HG02623 (cell line): ENCODE measurements at regions not wholly inside any gene's neighbourhood (a gene's known extent, or its start where the extent isn't known, plus 50 kb on each side); places are given as distances from the start of the nearest gene placed in this dataset.
A peak's percentile ranks its signal among the peaks of the same experiment; 100 is the strongest.

ENCODE experiments used
- ATAC-seq: cut with Tn5 transposase; IDR thresholded peaks from one replicate; pipeline ENCODE4 v1.9.1; 2021; ENCODE audit warnings: moderate library complexity; ENCODE audit not compliant: unreplicated experiment

DNA sequence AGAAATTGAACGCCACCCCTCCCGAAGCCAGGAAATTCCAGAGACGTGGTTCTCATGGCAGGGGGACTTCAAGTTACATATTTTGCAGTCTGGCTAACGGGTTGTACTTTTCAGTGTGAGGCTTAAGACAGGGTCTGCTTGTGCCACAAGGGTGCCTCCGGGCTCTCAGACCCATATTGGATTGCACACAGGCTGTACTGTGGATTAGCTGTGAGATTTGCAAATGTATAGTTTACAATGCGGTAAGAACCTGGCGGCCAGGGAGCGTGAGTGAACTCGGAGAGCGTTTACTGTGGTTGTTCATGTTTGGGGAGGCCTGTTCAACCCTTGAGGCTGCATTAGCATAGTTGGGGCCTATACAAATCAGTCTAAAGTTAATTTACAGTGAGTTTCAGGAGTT lies 143.9 kb upstream of the SIX2 start:
- ATAC-seq, result no peak

DNA sequence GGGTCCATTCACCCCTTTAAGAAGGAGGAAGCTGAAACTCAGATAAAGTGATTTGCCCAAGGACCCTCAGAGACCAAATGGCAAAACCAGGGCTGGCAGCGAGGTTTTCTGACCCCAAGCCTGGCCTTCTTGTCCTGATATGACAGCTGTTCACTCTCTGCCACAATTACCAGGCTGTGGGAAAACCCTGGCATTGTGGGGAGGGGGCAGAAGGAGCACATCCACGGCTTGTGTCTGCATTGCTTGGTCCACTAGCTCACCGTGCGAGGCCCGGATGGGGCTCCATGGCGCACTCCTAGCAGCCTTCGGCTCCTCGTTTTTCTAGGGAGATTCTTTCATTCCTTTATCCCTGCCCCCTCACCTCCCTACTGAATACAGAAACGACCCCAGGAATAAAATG lies 143.4 kb upstream of the SIX2 start:
- no peak for ATAC-seq

DNA sequence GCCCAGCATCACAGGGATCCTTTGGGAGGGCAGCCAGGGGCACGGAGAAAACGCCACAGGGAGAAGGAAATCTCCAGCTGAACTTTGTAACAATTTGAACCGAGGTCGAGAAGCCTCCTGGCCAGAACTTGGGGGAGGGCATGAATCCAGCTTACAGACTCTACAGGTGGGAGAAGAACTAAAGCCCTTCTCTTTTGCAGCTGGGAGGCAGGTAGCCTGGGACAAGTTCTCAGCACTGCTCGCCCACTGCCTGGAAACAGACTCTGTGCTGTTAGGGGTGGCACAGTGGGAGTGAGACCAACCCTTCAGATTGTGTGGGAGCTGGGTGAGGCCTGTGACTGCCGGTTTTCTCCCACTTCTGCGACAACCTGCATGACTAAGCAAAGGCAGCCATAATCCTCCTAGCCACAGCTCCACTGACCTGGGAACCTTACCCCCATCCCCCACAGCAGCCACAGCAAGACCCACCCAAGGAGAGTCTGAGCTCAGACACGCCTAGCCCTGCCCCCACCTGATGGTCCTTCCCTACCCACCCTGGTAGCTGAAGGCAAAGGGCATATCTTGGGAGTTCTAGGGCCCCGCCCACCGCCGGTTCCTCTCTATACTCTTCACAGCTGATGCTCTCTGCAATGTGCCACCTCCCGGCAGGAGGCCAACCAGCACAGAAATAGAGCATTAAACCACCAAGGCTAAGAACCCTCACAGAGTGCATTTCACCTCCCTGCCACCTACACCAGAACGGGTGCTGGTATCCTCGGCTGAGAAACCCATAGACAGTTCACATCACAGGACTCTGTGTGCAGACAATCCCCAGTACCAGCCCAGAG lies 136.0 kb upstream of the SIX2 start:
- ATAC-seq, result no peak

DNA sequence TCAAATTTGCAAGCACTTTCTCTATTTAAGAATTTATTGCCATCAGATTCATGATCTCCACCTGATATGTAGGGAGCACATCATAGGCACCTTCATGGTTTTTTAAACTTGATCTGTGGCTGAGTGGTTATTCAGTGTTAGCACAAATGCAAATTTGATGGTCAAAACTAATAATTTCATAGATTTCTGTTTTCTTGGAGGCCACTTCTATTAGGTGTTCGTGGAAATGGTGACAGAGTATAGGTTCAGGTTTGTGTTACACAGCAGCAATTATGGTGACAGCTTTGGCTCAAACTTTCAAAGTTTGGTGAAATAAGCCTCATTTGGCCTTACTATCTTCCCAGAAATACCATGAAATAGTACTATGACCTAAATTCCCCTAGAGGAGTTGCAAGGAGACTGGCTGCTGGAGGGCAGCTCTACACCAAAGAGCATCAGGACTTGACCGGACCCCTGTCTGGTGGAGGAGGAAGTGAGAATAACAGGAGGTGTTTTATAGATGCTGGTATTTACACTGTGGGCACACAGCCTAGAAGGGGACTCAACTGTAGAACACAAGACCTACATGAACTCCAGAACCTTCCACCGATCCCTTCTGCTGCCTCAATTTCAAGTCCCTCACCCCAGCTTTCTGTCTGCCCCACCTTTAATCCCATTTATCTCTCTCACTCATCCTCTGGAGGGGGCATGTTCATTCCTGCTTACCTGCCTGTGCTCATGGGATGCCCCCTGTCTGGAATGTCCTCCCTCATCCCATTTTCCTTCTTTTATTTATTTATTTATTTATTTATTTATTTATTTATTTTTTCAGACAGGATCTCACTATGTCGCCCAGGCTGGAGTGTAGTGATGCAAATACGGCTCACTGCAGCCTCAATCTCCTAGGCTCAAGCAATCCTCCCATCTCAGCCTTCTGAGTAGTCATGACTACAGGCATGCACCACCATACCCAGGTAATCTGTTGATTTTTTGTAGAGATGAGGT lies 132.9 kb upstream of the SIX2 start:
- peak; percentile 79 for ATAC-seq

DNA sequence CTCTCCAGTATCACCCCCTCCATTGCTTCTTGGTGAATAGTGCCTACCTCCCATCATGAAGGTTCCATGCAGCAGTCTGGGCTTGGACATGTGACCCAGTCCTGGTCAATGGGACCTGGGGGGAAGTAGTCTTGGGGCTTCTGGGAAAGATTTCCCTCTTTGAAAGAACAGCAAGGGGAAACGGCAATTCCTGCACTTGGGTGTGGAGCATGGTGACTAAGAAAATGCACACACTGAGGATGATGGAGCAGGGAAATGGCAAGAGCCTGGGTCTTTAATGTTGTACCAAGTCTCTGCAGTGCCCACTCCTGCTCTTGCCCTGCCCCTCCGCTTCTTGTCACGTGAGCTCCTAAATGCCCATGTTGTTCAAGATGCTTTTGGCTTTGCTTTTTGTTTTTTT lies 131.4 kb upstream of the SIX2 start:
- ATAC-seq, result no peak

DNA sequence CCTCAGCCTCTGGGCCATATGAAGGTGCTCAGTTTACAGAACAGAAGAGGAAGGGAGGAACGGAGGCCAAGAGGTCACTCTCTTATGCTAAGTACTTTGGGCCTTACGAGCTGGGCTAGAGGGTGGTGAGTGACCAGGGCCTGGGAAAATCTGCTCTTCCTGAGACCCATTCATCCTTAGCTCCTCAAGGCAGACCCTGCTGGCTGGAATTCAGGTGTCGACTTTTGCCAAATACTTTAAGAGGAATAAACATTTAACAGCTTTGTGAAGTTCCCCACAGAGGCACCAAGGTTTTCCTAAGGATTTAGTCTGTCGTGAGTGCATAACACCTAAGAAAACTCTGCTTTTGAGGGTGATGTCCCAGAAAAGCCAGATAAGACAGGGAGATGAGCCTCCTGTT lies 129.7 kb upstream of the SIX2 start:
- ATAC-seq, result no peak

DNA sequence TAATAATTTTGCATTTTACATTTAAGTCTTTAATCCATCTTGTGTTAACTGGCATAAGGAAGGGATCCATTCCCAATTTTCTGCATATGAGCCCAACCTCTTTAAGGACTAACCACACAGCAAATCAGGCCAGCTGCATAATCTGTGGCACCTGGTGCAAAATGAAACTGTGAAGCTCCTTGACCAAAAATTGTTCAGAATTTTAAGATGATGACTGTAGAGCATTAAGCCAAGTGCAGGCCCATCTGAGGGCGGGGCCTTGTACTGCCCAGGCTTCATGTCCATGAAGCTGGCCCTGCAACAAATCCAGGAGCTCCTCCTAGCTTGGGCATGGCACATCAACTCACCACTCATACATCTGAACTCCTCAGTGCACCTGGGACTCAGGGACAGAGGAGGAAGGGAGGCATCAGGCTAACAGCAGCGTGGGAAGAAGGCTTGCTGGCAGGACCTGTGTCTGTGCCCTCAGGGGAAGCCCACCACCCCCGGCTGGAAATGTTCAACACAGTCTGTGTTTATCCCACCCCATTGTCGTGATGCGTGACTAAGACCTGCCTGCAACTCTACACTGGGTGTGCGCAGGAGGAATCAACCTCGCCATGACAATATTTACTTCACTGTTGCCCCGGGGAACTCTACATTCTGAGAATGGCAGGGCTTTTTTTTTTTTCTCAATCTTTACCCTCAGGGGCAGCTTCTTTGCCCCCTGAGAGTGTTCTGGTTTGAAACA lies 128.9 kb upstream of the SIX2 start:
- no peak for ATAC-seq

DNA sequence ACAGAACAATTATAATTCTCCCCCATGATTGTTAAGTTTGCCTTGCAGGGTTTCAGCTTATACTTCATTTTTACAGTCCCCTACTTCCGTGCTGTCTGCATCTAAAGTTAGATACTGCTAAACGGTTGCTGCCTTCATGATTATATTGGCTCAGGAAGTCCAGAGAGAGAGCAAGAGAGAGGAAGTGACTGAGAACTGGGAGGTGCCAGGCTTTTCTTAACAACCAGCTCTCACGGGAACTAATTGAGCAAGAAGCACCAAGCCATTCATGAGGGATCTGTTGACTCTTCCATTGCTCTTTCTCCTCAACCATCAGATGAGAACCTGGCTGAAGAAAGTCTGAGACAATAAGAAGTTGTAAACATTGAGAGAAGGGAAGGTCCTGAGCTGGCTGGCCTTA lies 125.5 kb upstream of the SIX2 start:
- no peak for ATAC-seq

DNA sequence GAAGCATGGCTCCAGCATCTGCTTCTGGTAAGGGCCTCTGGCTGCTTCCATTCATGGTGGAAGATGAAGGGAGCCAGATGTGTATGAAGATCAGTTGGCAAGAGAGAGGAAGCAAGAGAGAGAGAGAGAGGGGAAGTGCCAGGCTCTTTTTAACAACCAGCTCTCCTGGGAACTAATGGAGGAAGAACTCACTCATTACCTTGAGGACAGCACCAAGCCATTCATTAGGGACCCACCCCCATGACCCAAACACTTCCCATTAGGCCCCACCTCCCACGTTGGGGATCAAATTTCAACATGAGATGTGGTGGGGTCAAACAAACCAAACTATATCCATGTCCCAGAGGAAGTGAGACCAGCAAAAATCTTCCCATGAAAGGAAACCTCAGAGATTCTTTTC lies 124.8 kb upstream of the SIX2 start:
- ATAC-seq, result no peak

DNA sequence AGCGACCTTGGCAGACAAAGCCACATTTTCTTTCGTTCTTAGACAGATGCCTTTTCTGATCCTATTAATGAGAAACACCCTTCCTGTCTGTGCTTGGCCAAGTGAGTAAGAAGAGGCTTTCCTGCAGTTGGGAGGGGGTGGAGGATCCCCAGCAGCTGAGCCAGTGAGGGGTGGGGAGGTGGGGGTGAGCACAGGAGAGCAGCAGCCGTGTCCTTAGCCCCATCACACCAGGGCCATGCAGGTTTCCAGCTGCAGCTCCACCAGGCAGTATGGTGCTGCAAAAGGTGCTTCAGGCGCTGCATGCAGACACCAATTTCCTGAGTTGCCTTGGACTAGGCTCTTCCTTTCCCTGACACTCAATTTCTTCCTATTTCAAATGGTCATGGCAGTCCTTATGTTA lies 123.3 kb upstream of the SIX2 start:
- ATAC-seq, result no peak

DNA sequence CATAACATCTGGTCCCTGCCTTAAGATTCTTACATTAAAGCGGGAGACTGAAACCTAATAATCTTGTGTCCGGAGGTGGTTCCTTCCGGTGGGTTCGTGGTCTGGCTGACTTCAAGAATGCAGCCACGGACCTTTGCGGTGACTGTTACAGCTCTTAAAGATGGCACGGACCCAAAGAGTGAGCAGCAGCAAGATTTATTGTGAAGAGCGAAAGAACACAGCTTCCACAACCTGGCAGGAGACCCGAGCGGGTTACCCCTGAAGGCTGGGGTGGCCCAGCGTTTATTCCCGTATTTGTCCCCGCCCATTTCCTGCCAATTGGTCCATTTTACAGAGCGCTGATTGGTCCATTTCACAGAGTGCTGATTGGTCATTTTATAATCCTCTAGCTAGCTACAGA lies 122.3 kb upstream of the SIX2 start:
- ATAC-seq, result no peak

DNA sequence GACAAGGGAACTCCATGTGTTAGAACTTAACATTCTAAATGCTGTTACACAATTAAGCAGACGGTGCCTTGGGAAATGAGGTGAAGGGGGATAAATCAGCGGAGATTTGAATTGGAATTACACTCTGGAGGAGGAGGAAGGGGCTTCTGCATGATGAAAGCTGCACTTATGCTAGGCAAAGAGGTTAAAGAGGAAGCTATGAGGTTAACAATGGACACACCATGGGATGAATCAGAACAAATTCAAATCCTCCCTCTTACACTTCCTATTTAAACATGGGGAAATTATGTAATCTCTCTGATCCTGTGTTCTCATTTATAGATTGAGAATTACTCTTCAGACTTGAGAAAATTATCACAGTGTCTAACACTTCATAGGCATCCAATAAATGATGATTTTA lies 121.5 kb upstream of the SIX2 start:
- no peak for ATAC-seq

DNA sequence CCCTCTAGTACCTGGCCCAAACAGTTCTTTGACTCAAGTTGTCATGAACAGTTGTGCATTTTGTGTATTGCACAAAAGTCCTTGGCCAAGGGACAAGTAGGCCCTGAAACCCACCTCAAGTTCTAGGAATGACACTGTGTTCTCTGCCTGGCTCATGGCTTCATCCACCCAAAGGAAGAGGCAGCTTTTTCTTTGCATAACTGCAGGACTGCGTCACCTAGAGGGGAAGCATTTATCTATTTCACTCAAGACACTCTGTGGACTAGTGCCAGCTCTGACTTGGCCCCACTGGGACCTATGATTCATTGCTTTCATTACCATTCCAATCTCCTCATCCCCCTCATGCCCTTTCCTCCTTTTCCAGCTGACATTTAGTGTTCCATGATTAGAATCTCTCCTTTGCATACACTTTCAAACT lies 119.3 kb upstream of the SIX2 start:
- no peak for ATAC-seq

DNA sequence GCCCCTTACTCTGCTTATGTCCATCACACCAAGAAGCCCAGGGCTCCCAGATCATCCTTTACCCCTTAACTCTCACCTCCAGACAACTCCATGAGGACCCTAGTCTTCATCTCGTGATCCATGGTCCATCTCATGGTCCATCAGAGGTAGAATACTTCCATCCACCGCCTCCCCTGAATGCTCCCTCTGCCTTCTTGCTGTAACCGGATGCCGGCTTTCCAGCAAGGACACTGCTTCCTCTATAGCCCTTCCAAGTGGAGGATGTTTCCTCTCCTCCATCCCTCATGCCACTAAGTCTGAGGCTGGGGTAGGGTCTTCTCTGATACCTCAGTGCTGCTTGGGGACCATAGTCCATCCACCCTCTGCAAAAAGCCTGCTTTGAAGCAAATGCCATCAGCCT lies 118.6 kb upstream of the SIX2 start:
- no peak for ATAC-seq

DNA sequence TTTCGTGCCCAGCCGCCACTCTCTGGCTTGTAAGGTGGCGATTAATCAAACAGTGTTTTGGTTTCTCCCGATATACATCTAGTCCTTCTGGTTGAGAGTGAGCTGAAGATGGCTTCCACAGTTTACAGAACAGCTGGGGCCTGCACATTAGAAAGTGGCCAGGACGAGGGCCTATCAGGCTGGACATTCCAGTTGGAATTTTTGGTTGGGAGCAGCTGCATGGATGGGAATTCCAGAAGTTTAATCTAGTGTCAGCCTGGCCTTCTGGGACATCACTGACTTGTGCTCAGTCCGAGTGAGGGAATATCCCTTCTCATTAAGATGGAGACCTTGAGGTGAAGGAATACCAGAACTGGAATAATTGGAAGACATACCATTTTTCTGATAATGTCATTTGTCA lies 118.1 kb upstream of the SIX2 start:
- no peak for ATAC-seq

DNA sequence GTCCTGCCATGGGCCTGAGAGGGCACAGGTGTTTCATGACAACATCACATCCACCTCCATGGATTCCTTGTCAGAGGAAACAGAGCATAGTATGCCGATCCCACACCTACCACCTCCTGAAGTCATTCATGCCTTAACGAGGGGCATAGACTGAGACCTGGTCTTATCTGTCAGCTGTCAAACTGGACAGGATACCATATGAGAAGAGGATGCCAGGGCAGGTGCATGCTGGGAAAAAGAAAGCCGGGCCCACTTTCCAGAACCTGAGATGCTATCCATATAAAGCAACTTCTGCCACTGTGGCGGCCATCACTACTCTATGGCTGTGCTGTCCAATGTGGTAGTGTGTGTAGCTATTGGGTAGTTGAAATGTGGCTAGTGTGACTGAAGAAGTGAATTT lies 116.0 kb upstream of the SIX2 start:
- ATAC-seq, result no peak

DNA sequence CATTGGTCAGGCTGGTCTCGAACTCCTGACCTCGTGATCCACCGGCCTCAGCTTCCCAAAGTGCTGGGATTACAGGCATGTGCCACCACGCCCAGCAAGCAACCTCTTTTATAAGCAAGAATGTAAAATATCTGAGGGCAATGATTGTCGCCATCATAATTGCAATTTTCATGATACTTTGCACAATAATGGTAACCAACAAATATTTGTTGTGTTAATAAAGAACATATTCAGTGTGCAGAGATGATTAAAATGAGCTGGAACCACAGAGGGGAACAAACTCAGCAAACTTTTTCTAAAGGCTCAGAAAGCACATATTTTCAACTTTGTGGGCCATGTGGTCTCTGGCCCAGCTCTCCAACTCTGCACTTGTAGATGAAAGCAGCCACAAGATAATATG lies 115.2 kb upstream of the SIX2 start:
- ATAC-seq, result no peak

DNA sequence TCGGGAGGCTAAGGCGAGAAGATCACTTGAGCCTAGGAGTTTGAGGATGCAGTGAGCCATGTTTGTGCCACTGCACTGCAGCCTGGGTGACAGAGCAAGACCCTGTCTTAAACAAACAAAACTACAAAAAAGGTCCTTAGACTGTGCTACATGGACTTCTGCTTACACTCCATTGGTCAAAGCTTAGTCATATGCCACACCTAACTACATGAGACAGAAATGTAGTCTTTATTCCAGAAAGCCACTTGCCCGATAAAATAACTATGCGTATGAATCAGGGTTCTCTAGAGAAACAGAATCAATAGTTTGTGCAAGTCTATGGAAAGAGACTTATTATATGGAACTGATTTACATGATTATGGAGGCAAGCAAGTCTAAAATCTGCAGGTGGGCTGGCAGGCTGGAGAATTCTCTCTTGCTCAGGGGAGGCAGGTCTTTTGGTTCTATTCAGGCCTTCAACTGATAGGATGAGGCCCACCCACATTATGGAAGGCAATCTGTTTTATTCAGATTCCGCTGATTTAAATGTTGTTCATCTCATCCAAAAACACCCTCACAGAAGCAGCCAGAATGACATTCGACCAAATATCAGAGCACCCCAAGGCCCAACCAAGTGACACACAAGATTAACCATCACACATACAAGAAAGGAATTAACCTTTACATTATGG lies 114.4 kb upstream of the SIX2 start:
- ATAC-seq, result no peak

DNA sequence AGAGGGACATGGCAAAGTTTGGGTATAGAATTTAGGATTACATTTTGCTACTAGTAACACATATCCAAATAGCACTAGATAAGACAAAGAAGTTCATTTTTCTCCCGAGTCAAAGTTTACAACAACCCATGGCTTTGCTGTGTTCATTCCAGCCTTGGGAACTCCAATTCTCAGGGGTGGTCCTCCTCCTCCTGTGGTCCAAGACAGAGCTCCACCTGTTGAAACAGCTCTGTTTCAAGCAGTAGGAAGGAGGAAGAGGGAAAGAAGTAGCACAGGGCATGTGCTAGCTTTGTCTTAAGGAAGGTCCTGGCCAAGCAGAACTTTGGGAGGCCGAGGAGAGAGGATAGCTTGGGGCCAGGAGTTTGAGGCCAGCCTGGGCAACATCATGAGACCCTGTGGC lies 113.8 kb upstream of the SIX2 start:
- no peak for ATAC-seq

DNA sequence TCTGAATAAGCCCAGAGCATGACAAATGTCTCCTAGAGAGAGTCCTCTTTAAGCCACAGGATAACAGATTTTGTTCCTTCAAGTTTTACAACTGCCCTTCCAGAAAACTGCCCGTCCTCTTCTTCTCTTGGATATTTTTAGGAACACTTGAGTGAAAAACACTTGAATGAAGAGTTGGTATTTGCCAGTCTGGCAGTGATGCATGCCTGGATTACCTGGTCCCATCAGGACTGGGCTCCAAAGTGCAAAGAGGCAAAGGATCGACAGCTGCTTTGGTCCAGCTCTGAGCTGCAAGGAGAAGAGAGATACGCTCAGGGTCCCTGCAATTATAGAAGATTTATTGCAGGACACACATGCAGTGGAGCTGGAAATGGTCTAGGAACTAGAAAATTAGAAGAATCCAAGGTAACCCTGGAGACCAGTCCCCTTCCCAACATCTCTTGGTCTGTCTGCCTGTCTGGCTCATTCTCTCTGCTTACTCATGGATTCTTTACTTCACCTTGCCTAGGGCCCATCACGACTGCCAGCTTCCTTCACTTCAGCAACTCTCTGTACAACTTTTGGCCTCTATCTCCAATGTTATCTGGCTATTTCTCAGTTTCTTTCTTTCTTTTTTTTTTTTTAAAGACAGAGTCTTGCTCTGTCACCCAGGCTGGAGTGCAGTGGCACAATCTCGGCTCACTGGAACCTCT lies 112.1 kb upstream of the SIX2 start:
- ATAC-seq, result no peak
